Hepatocyte (in vitro differentiated cells): ENCODE measurements at regions not wholly inside any gene's neighbourhood (a gene's known extent, or its start where the extent isn't known, plus 50 kb on each side); places are given as distances from the start of the nearest gene placed in this dataset.

Experiments used
- DNase-seq: peaks from one replicate; pipeline ENCODE4 v3.0.0-alpha.2; 2016; ENCODE audit warnings: low spot score
- H2AFZ ChIP-seq: fragments of 200-600 bp; sonication (generic); 2 replicates; pipeline ENCODE4 v1.6.0; 2016; ENCODE audit warnings: antibody characterized with exemption, mild to moderate bottlenecking
- H3K27ac ChIP-seq: fragments of 200-600 bp; sonication (generic); 2 replicates; pipeline ENCODE4 v1.5.1; 2016; ENCODE audit warnings: mild to moderate bottlenecking
- H3K27me3 ChIP-seq: fragments of 200-600 bp; sonication (generic); 2 replicates; pipeline ENCODE4 v1.6.1; 2016
- H3K36me3 ChIP-seq: fragments of 200-600 bp; sonication (generic); replicated peaks from 2 replicates; pipeline ENCODE4 v1.5.1; 2016; ENCODE audit warnings: low read depth; ENCODE audit not compliant: insufficient read depth
- H3K4me1 ChIP-seq: fragments of 200-600 bp; sonication (generic); 2 replicates; pipeline ENCODE4 v1.5.1; 2016; ENCODE audit warnings: mild to moderate bottlenecking, moderate library complexity; ENCODE audit not compliant: insufficient read depth
- H3K4me2 ChIP-seq: fragments of 200-600 bp; sonication (generic); 2 replicates; pipeline ENCODE4 v1.6.0; 2016
- H3K4me3 ChIP-seq: fragments of 200-600 bp; sonication (generic); 2 replicates; pipeline ENCODE4 v1.5.1; 2016; ENCODE audit warnings: mild to moderate bottlenecking
- H3K79me2 ChIP-seq: fragments of 200-600 bp; sonication (generic); 2 replicates; pipeline ENCODE4 v1.6.0; 2017; ENCODE audit warnings: mild to moderate bottlenecking
- H3K9me2 ChIP-seq: fragments of 200-600 bp; sonication (generic); replicated peaks from 2 replicates; pipeline ENCODE4 v1.6.0; 2017; ENCODE audit warnings: mild to moderate bottlenecking; ENCODE audit not compliant: insufficient read depth
- H3K9me3 ChIP-seq: fragments of 200-600 bp; sonication (generic); 2 replicates; pipeline ENCODE4 v1.5.1; 2016; ENCODE audit warnings: low read depth, mild to moderate bottlenecking
- H4K20me1 ChIP-seq: fragments of 200-600 bp; sonication (generic); 2 replicates; pipeline ENCODE4 v1.6.0; 2016; ENCODE audit warnings: mild to moderate bottlenecking; ENCODE audit not compliant: insufficient read depth, poor library complexity, severe bottlenecking
- CTCF ChIP-seq: fragments of 200-600 bp; sonication (generic); IDR thresholded peaks from 2 replicates; pipeline ENCODE4 v1.5.1; 2016; ENCODE audit warnings: antibody characterized with exemption, mild to moderate bottlenecking; ENCODE audit not compliant: poor library complexity
- EZH2 ChIP-seq: fragments of 200-600 bp; sonication (generic); IDR thresholded peaks from 2 replicates; pipeline ENCODE4 v1.6.1; 2016; ENCODE audit warnings: antibody characterized with exemption, mild to moderate bottlenecking, borderline replicate concordance
- EZH2phosphoT487 ChIP-seq: fragments of 200-600 bp; sonication (generic); IDR thresholded peaks from one replicate; pipeline ENCODE4 v1.6.1; 2018; ENCODE audit warnings: antibody characterized with exemption, mild to moderate bottlenecking, low read depth, moderate library complexity; ENCODE audit not compliant: unreplicated experiment, severe bottlenecking
- WGBS: methylation state at CpG from one replicate; pipeline ENCODE4 v1.1.6; 2016; ENCODE audit warnings: low lambda C conversion rate; ENCODE audit errors: missing lambda C conversion rate; 5-methylcytosine and 5-hydroxymethylcytosine counted together

GRCh38 chr14:28902930-28903329 is 136.3 kb downstream of the FOXG1 start:
- Histone ChIP-seq H3K9me2 (no peaks in the 10 kb centered on the region), H3K79me2 (no peaks in the 10 kb centered on the region), H3K27ac (no peak overlapping the region), H4K20me1 (no peaks in the 10 kb centered on the region), H3K4me3 (no peak overlapping the region), H3K4me2 (no peak overlapping the region), H2AFZ (no peak overlapping the region), H3K36me3 (no peaks in the 10 kb centered on the region), H3K4me1 (no peaks in the 10 kb centered on the region), H3K27me3 (no peaks in the 10 kb centered on the region), H3K9me3 (no peaks in the 10 kb centered on the region)
- DNase-seq, result no peak
- TF ChIP-seq EZH2phosphoT487 (no peak), EZH2 (no peak), CTCF (no peak)
- WGBS, result 88% methylated on average over 2 of the region's 2 CpGs

GRCh38 chr14:28911521-28911920 is 144.9 kb downstream of the FOXG1 start:
- no peak for DNase-seq
- Histone ChIP-seq H3K27me3 (no peaks in the 10 kb centered on the region), H3K36me3 (no peaks in the 10 kb centered on the region), H3K9me2 (no peaks in the 10 kb centered on the region), H3K9me3 (no peaks in the 10 kb centered on the region), H4K20me1 (no peaks in the 10 kb centered on the region), H3K79me2 (no peaks in the 10 kb centered on the region), H2AFZ (no peak overlapping the region), H3K4me1 (no peaks in the 10 kb centered on the region), H3K4me2 (no peak overlapping the region), H3K4me3 (no peak overlapping the region), H3K27ac (no peak overlapping the region)
- TF ChIP-seq EZH2phosphoT487 (no peak), EZH2 (no peak), CTCF (no peak)

- H3K27ac ChIP-seq, result no peak overlapping the region
- no peaks in the 10 kb centered on the region for H4K20me1 ChIP-seq
- TF ChIP-seq EZH2phosphoT487, result no peak
- no peak for TF ChIP-seq CTCF
- TF ChIP-seq EZH2, result no peak
- no peak overlapping the region for H3K4me3 ChIP-seq
- H3K79me2 ChIP-seq, result no peaks in the 10 kb centered on the region
- no peaks in the 10 kb centered on the region for H3K27me3 ChIP-seq
- H3K9me3 ChIP-seq, result no peaks in the 10 kb centered on the region
- no peak overlapping the region for H2AFZ ChIP-seq
- no peak for DNase-seq
- no peaks in the 10 kb centered on the region for H3K36me3 ChIP-seq
- H3K4me1 ChIP-seq, result no peaks in the 10 kb centered on the region
- 100% methylated on average over 1 of the region's 1 CpG for WGBS
- no peaks in the 10 kb centered on the region for H3K9me2 ChIP-seq
- no peak overlapping the region for H3K4me2 ChIP-seq
Measured at GRCh38 chr14:28913056-28913455, 146.5 kb downstream of the FOXG1 start.

GRCh38 chr14:28926122-28926521 is 159.5 kb downstream of the FOXG1 start:
- Histone ChIP-seq H3K4me1 (no peaks in the 10 kb centered on the region), H3K9me2 (no peaks in the 10 kb centered on the region), H2AFZ (no peak overlapping the region), H3K4me2 (no peak overlapping the region), H3K36me3 (no peaks in the 10 kb centered on the region), H3K9me3 (no peaks in the 10 kb centered on the region), H3K4me3 (no peak overlapping the region), H3K79me2 (no peaks in the 10 kb centered on the region), H4K20me1 (no peaks in the 10 kb centered on the region), H3K27me3 (no peaks in the 10 kb centered on the region), H3K27ac (no peak overlapping the region)
- no peak for DNase-seq
- TF ChIP-seq EZH2phosphoT487, result no peak
- TF ChIP-seq EZH2, result no peak
- no peak for TF ChIP-seq CTCF
- 29% methylated on average over 1 of the region's 1 CpG for WGBS
